ENCODE measurements at regions not wholly inside any gene's neighbourhood (a gene's known extent, or its start where the extent isn't known, plus 50 kb on each side); places are given as distances from the start of the nearest gene placed in this dataset.

DNA sequence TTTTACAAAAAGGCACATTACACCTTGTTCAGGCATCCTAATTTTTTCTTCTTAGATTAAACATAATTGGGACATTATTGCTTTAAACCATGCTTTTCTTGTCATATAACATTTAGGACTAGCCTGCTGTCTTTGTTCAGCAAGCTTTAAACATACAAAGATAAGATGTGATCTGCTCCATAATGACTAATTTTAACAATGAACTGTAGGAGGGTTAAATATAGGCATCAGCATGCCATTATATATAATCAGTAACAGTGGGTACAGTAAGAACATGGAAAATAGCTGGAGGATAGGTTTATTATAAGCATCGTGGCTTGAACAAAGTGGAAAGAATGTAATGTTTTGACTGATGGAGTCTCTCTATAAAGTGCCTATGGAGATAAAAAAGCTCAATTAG, 661.7 kb downstream of the SLITRK6 start:
- TF ChIP-seq CTCF (conservative IDR thresholded peaks at IDR 0.05; ENCODE audit: low read depth, low read length) (no peak), EZH2 (IDR thresholded peaks at IDR 0.05; ENCODE audit: borderline replicate concordance, low read depth, low read length, poor library complexity, severe bottlenecking) (no peak)
